WERI-Rb-1 (cell line): ENCODE measurements at regions not wholly inside any gene's neighbourhood (a gene's known extent, or its start where the extent isn't known, plus 50 kb on each side); places are given as distances from the start of the nearest gene placed in this dataset.
"Not testable (repeated sequence)": the region's sequence is repeated elsewhere in the genome, so short reads cannot be mapped to it uniquely, and the experiment has no call there.

Source experiments
- DNase-seq: peaks from one replicate; pipeline ENCODE4 v3.0.0-alpha.2; 2020
- H3K27ac ChIP-seq: fragments of 250-450 bp; sonication (Bioruptor Pico); 2 replicates; pipeline ENCODE4 v1.5.1; 2020; ENCODE audit warnings: mild to moderate bottlenecking, moderate library complexity
- H3K27me3 ChIP-seq: fragments of 250-450 bp; sonication (Bioruptor Pico); 2 replicates; pipeline ENCODE4 v1.5.1; 2021; ENCODE audit warnings: mild to moderate bottlenecking, low read depth, moderate library complexity; ENCODE audit not compliant: insufficient read depth, severe bottlenecking
- H3K36me3 ChIP-seq: fragments of 250-450 bp; sonication (Bioruptor Pico); 2 replicates; pipeline ENCODE4 v1.5.1; 2020; ENCODE audit warnings: mild to moderate bottlenecking, moderate library complexity
- H3K4me3 ChIP-seq: 2 replicates; pipeline ENCODE4 v1.5.1; 2011; ENCODE audit warnings: low read depth, mild to moderate bottlenecking, control low read depth, low read length
- H3K9me3 ChIP-seq: fragments of 250-450 bp; sonication (Bioruptor Pico); 2 replicates; pipeline ENCODE4 v1.5.1; 2021; ENCODE audit warnings: mild to moderate bottlenecking, moderate library complexity; ENCODE audit not compliant: severe bottlenecking
- TF ChIP-seq, protein P1 (sequence below): IDR thresholded peaks from 2 replicates; pipeline ENCODE4 v1.5.1; 2011; ENCODE audit warnings: low read depth, mild to moderate bottlenecking, control low read depth, inconsistent platforms, low read length

DNA sequence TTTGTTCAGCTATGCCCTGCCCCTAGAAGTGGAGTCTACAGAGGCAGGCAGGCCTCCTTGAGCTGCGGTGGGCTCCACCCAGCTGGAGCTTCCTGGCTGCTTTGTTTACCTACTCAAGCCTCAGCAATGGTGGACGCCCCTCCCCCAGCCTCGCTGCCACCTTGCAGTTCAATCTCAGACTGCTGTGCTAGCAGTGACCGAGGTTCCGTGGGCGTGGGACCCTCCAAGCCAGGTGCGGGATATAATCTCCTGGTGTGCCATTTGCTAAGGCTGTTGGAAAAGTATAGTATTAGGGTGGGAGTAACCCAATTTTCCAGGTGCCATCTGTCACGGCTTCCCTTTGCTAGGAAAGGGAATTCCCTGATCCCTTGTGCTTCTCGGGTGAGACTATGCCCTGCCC is 770.2 kb upstream of the VRK2 start:
- H3K4me3 ChIP-seq, H3K36me3 ChIP-seq, H3K9me3 ChIP-seq, H3K27ac ChIP-seq, H3K27me3 ChIP-seq, DNase-seq: not testable (repeated sequence)

DNA sequence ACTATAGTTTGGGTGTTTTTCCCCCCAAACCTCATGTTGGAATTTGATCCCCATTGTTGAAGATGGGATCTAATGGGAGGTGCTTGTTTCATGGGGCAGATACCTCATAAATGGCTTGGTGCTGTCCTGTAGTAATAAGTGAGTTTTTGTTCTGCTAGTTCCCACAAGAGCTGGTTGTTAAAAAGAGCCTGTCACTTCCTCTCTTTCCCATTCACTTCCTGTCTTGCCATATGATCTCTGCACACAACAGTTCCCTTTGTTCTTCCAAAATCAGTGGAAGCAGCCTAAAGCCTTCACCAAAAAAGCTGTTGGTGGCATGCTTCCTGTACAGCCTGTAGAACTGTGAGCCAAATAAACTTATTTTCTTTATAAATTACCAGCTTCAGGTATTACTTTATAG is 768.2 kb upstream of the VRK2 start:
- no peak overlapping the region for H3K4me3 ChIP-seq
- TF ChIP-seq, protein P1, sequence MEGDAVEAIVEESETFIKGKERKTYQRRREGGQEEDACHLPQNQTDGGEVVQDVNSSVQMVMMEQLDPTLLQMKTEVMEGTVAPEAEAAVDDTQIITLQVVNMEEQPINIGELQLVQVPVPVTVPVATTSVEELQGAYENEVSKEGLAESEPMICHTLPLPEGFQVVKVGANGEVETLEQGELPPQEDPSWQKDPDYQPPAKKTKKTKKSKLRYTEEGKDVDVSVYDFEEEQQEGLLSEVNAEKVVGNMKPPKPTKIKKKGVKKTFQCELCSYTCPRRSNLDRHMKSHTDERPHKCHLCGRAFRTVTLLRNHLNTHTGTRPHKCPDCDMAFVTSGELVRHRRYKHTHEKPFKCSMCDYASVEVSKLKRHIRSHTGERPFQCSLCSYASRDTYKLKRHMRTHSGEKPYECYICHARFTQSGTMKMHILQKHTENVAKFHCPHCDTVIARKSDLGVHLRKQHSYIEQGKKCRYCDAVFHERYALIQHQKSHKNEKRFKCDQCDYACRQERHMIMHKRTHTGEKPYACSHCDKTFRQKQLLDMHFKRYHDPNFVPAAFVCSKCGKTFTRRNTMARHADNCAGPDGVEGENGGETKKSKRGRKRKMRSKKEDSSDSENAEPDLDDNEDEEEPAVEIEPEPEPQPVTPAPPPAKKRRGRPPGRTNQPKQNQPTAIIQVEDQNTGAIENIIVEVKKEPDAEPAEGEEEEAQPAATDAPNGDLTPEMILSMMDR = no peak
- H3K9me3 ChIP-seq = peaks cover 6% of the 10 kb centered on the region
- H3K36me3 ChIP-seq = no peaks in the 10 kb centered on the region
- H3K27me3 ChIP-seq = no peaks in the 10 kb centered on the region
- H3K27ac ChIP-seq = no peak overlapping the region
- no peak for DNase-seq

DNA sequence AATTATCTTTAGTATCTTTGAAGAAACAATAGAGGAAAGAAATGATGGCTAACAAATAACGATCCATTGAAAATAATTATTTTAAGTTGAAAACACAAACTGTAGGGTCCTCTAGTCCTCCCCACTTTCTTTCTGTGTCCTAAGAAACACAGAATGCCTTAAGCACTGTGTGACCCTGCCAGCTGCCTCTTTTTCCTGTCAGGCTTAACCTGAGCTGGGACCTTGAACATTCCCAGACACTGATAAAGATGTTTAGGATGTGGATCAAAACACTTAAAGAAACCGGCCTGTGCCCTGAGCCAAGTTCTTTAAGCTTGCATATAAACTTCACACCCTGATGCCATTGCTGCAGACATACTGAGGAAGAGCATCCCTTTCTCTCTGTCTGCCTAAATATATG is 755.4 kb upstream of the VRK2 start:
- TF ChIP-seq, protein P1 = no peak
- no peak overlapping the region for H3K4me3 ChIP-seq
- peaks cover 3% of the 10 kb centered on the region for H3K27me3 ChIP-seq
- no peaks in the 10 kb centered on the region for H3K9me3 ChIP-seq
- no peaks in the 10 kb centered on the region for H3K36me3 ChIP-seq
- H3K27ac ChIP-seq = no peak overlapping the region
- no peak for DNase-seq

DNA sequence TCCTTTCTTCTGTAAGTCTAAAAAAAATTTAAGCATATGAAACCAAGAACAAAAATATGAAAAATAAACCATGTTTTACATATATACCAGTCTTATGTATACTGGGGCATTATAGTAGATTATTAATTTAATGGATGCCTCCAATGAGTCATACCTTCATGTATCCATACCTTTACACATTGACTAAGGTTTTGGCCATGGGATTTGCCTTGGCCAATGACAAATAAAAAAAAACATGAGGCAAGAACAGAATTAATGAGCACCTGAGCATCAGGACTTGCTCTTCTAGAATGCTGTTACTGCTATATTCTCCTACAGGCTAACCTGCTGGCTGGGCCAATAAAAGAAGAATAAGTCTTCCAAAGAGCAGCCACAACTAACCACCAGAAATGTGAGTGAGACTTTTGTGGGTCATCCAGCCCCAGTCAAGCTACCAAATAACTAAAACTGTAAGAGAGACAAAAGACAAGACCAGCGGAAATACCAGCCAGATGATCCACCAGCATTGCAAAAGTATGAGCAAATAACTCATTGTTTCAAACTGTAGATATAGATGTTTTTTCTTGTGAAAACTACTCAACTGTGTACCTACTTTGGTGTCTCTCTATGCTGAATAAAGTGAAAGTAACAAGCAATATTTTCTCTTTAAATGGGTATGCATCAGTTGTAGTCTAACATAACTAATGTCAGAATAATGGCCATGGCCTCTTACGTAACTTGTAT is 749.6 kb upstream of the VRK2 start:
- Histone ChIP-seq H3K27ac (no peak overlapping the region), H3K4me3 (no peak overlapping the region), H3K27me3 (no peaks in the 10 kb centered on the region), H3K9me3 (no peaks in the 10 kb centered on the region), H3K36me3 (no peaks in the 10 kb centered on the region)
- no peak for DNase-seq
- TF ChIP-seq, protein P1 = no peak

DNA sequence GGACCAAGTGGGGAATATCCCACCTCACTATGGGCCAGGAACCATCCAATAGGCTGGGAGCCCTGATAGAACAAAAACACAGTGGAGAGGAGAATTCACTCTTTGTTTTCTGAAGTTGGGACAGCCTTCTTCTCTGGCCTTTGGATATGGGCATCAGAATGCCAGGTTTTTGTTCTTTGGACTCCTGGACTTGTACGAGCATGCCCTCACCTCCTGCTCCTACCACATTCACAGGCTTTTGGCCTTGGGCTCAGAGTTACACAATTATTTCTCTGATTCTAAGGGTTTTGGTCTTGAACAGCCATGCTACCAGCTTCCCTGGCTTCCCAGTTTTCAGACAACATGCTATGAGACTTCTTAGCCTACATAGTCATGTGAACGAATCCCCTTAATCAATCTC is 732.9 kb upstream of the VRK2 start:
- DNase-seq = no peak
- Histone ChIP-seq H3K9me3 (no peaks in the 10 kb centered on the region), H3K27ac (no peak overlapping the region), H3K36me3 (no peaks in the 10 kb centered on the region), H3K4me3 (no peak overlapping the region), H3K27me3 (no peaks in the 10 kb centered on the region)
- TF ChIP-seq, protein P1 = no peak

DNA sequence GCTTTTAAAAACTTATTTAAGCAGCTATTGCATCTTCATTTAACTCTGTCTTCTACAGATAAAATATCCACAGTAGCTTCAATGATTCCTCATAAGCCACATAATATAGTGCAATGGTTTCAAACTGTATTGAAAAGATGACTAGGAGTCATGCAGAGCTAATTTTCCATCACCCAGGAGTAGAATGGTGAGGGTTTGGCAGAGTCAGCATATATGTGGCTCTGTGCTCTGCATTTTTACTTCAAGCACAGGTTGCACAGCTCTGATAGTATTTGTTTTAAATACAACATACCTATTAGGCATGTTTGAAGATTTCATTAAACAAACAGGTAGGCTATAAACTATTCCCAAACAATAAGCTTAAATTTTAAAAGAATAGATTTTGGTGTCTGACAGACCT is 731.9 kb upstream of the VRK2 start:
- Histone ChIP-seq H3K27me3 (no peaks in the 10 kb centered on the region), H3K27ac (no peak overlapping the region), H3K36me3 (no peaks in the 10 kb centered on the region), H3K9me3 (no peaks in the 10 kb centered on the region), H3K4me3 (no peak overlapping the region)
- DNase-seq = no peak
- TF ChIP-seq, protein P1 = no peak
